Activated T-cell treated with anti-CD3 and anti-CD28 coated beads for 1 hour (primary cell): ENCODE measurements at regions not wholly inside any gene's neighbourhood (a gene's known extent, or its start where the extent isn't known, plus 50 kb on each side); places are given as distances from the start of the nearest gene placed in this dataset.

ENCODE experiments used
- DNase-seq: peaks from one replicate; pipeline ENCODE4 v3.0.0-alpha.2; 2020; ENCODE audit warnings: low read depth

GRCh38 chr10:128498378-128498730 is 372.1 kb upstream of the MKI67 start:
- DNase-seq, result no peak

GRCh38 chr10:128498746-128499145 is 372.5 kb upstream of the MKI67 start:
- DNase-seq, result no peak

- no peak for DNase-seq
These were observed 373.3 kb upstream of the MKI67 start for GRCh38 chr10:128499486-128499885.

GRCh38 chr10:128499956-128500355 is 373.7 kb upstream of the MKI67 start:
- no peak for DNase-seq

GRCh38 chr10:128500642-128501041 is 374.4 kb upstream of the MKI67 start:
- no peak for DNase-seq

- DNase-seq, result no peak
These were observed 379.1 kb upstream of the MKI67 start for GRCh38 chr10:128505346-128505745.

GRCh38 chr10:128506423-128506822 is 380.2 kb upstream of the MKI67 start:
- DNase-seq, result no peak

GRCh38 chr10:128507066-128507465 is 380.8 kb upstream of the MKI67 start:
- no peak for DNase-seq

GRCh38 chr10:128511284-128511683 is 385.1 kb upstream of the MKI67 start:
- DNase-seq, result no peak

- DNase-seq, result no peak
These were observed 386.5 kb upstream of the MKI67 start for GRCh38 chr10:128512767-128513166.

GRCh38 chr10:128514536-128514935 is 388.3 kb upstream of the MKI67 start:
- DNase-seq, result no peak

GRCh38 chr10:128516180-128516579 is 390.0 kb upstream of the MKI67 start:
- no peak for DNase-seq

GRCh38 chr10:128517167-128517566 is 390.9 kb upstream of the MKI67 start:
- DNase-seq, result no peak

GRCh38 chr10:128518000-128518399 is 391.8 kb upstream of the MKI67 start:
- DNase-seq, result no peak

- DNase-seq, result no peak
These were observed 393.4 kb upstream of the MKI67 start for GRCh38 chr10:128519581-128519980.

- no peak for DNase-seq
These were observed 394.1 kb upstream of the MKI67 start for GRCh38 chr10:128520211-128520815.

GRCh38 chr10:128522551-128523308 is 396.5 kb upstream of the MKI67 start:
- DNase-seq, result no peak

GRCh38 chr10:128525444-128525843 is 399.2 kb upstream of the MKI67 start:
- no peak for DNase-seq

GRCh38 chr10:128525936-128526335 is 399.7 kb upstream of the MKI67 start:
- DNase-seq, result no peak

GRCh38 chr10:128526791-128527375 is 400.7 kb upstream of the MKI67 start:
- DNase-seq, result no peak

- DNase-seq, result no peak
These were observed 401.5 kb upstream of the MKI67 start for GRCh38 chr10:128527711-128528110.

- no peak for DNase-seq
These were observed 401.9 kb upstream of the MKI67 start for GRCh38 chr10:128528167-128528566.

GRCh38 chr10:128528781-128529180 is 402.6 kb upstream of the MKI67 start:
- no peak for DNase-seq

GRCh38 chr10:128529225-128529624 is 403.0 kb upstream of the MKI67 start:
- no peak for DNase-seq
